Upper lobe of left lung (tissue), 6 donors: ENCODE measurements at regions not wholly inside any gene's neighbourhood (a gene's known extent, or its start where the extent isn't known, plus 50 kb on each side); places are given as distances from the start of the nearest gene placed in this dataset.

ENCODE experiments used
- ATAC-seq, 2 donors: fragments of 200-7000 bp; cut with Tn5 transposase; one replicate each; pipeline ENCODE4 v1.9.1; 2022; ENCODE audit warnings: mild to moderate bottlenecking in 2 of 2, moderate library complexity in 2 of 2; ENCODE audit not compliant: low FRiP score in 2 of 2
- DNase-seq, 2 donors: peaks; one replicate each; pipeline ENCODE4 v3.0.0-alpha.2; 2019 to 2020
- H3K27ac ChIP-seq, 4 donors: fragments of 200-600 bp; sonication (generic); one replicate each; pipeline ENCODE4 v1.5.1; 2016 to 2019
- H3K27me3 ChIP-seq, 4 donors: fragments of 200-600 bp; sonication (generic); one replicate each; pipeline ENCODE4 v1.5.1; 2017 to 2019
- H3K36me3 ChIP-seq, 4 donors: fragments of 200-600 bp; sonication (generic); one replicate each; pipeline ENCODE4 v1.5.1; 2016 to 2019
- H3K4me1 ChIP-seq, 4 donors: fragments of 200-600 bp; sonication (generic); one replicate each; pipeline ENCODE4 v1.5.1; 2018 to 2019
- H3K4me3 ChIP-seq, 4 donors: fragments of 200-600 bp; sonication (generic); one replicate each; pipeline ENCODE4 v1.5.1; 2017 to 2019; ENCODE audit warnings: mild to moderate bottlenecking in 2 of 4, moderate library complexity in 1 of 4
- H3K9me3 ChIP-seq, 4 donors: fragments of 200-600 bp; sonication (generic); one replicate each; pipeline ENCODE4 v1.5.1; 2018 to 2019
- CTCF ChIP-seq, 6 experiments: fragments of 450-650 bp in 4 of 6; fragments of 200-600 bp in 2 of 6; sonication (generic) in 2 of 6; IDR thresholded peaks; one replicate each; pipeline ENCODE4 v1.5.1; 2016 to 2019; ENCODE audit warnings: antibody characterized with exemption in 6 of 6
- EP300 ChIP-seq, 4 donors: sonication (generic); formaldehyde crosslinking; IDR thresholded peaks; one replicate each; pipeline ENCODE4 v1.5.1; 2017; ENCODE audit warnings: antibody characterized with exemption in 4 of 4, control low read depth in 2 of 4
- POLR2A ChIP-seq, 4 donors: fragments of 450-650 bp; IDR thresholded peaks; one replicate each; pipeline ENCODE4 v1.5.1; 2016 to 2017; ENCODE audit warnings: antibody characterized with exemption in 4 of 4, mild to moderate bottlenecking in 2 of 4
- POLR2AphosphoS5 ChIP-seq, 2 donors: sonication (generic); formaldehyde crosslinking; IDR thresholded peaks; one replicate each; pipeline ENCODE4 v1.5.1; 2017; ENCODE audit warnings: antibody characterized with exemption in 2 of 2
- WGBS, 2 donors: methylation state at CpG; one replicate each; pipeline ENCODE4 v1.1.5; 2017 to 2018; 5-methylcytosine and 5-hydroxymethylcytosine counted together
- donor health status: DM: no; HTN: no; CAD: no; lungs with moderate emphysema.
- donor health status: DM: no; HTN: yes; CAD: no; lungs with severe emphysema.

GRCh38 chr16:48899500-48899899 is 289.5 kb upstream of the N4BP1 start:
- H3K4me3 ChIP-seq: no peak overlapping the region
- DNase-seq (no peak), ATAC-seq (no peak)
- H3K27me3 ChIP-seq: no peaks in the 10 kb centered on the region
- no peak overlapping the region for H3K27ac ChIP-seq
- no peaks in the 10 kb centered on the region for H3K36me3 ChIP-seq
- no peaks in the 10 kb centered on the region for H3K9me3 ChIP-seq
- H3K4me1 ChIP-seq: no peaks in the 10 kb centered on the region
- 69 to 84% methylated on average over 1 of the region's 1 CpG for WGBS, 2 donors
- TF ChIP-seq EP300 (IDR thresholded peaks at IDR 0.05): no peak
- TF ChIP-seq POLR2A (IDR thresholded peaks at IDR 0.05): no peak
- TF ChIP-seq POLR2AphosphoS5 (IDR thresholded peaks at IDR 0.05): no peak

- Histone ChIP-seq H3K4me3 (no peak overlapping the region), H3K27ac (no peak overlapping the region), H3K9me3 (no peaks in the 10 kb centered on the region), H3K27me3 (no peaks in the 10 kb centered on the region), H3K4me1 (no peaks in the 10 kb centered on the region), H3K36me3 (no peaks in the 10 kb centered on the region)
- ATAC-seq (no peak), DNase-seq (no peak)
- TF ChIP-seq POLR2A (IDR thresholded peaks at IDR 0.05): no peak
- TF ChIP-seq EP300 (IDR thresholded peaks at IDR 0.05): no peak
- 81 to 84% methylated on average over 8 of the region's 8 CpGs for WGBS, 2 donors
Measured at GRCh38 chr16:48897698-48898205, 287.8 kb upstream of the N4BP1 start.

- H3K4me1 ChIP-seq: no peaks in the 10 kb centered on the region
- H3K36me3 ChIP-seq: no peaks in the 10 kb centered on the region
- H3K4me3 ChIP-seq: no peak overlapping the region
- no peak for DNase-seq
- H3K27ac ChIP-seq: no peak overlapping the region
- TF ChIP-seq POLR2AphosphoS5 (IDR thresholded peaks at IDR 0.05) (no peak), POLR2A (IDR thresholded peaks at IDR 0.05) (no peak), CTCF (IDR thresholded peaks at IDR 0.05) (no peak), EP300 (IDR thresholded peaks at IDR 0.05) (no peak)
- no peak for ATAC-seq
- no peaks in the 10 kb centered on the region for H3K27me3 ChIP-seq
- WGBS, 2 donors: 40 to 45% methylated on average over 4 to 5 of the region's 5 CpGs
- H3K9me3 ChIP-seq: no peaks in the 10 kb centered on the region
Measured at GRCh38 chr16:48895142-48895541, 285.2 kb upstream of the N4BP1 start.

- Histone ChIP-seq H3K27ac (no peak overlapping the region), H3K36me3 (no peaks in the 10 kb centered on the region), H3K4me3 (no peak overlapping the region), H3K9me3 (no peaks in the 10 kb centered on the region), H3K4me1 (no peaks in the 10 kb centered on the region), H3K27me3 (no peaks in the 10 kb centered on the region)
- DNase-seq: no peak
- TF ChIP-seq CTCF (IDR thresholded peaks at IDR 0.05): no peak
- no peak for TF ChIP-seq POLR2A (IDR thresholded peaks at IDR 0.05)
- no peak for TF ChIP-seq EP300 (IDR thresholded peaks at IDR 0.05)
- no peak for TF ChIP-seq POLR2AphosphoS5 (IDR thresholded peaks at IDR 0.05)
- WGBS, 2 donors: 91 to 96% methylated on average over 2 of the region's 2 CpGs
- no peak for ATAC-seq
Measured at GRCh38 chr16:48892893-48893292, 282.9 kb upstream of the N4BP1 start.

GRCh38 chr16:48887646-48888210 is 277.7 kb upstream of the N4BP1 start:
- Histone ChIP-seq H3K4me3 (no peak overlapping the region), H3K9me3 (no peaks in the 10 kb centered on the region), H3K4me1 (no peaks in the 10 kb centered on the region), H3K27me3 (no peaks in the 10 kb centered on the region), H3K27ac (no peak overlapping the region), H3K36me3 (no peaks in the 10 kb centered on the region)
- ATAC-seq: no peak
- TF ChIP-seq POLR2AphosphoS5 (IDR thresholded peaks at IDR 0.05): no peak
- no peak for TF ChIP-seq POLR2A (IDR thresholded peaks at IDR 0.05)
- TF ChIP-seq CTCF (IDR thresholded peaks at IDR 0.05): no peak
- no peak for TF ChIP-seq EP300 (IDR thresholded peaks at IDR 0.05)
- WGBS, 2 donors: 52 to 58% methylated on average over 9 of the region's 9 CpGs
- DNase-seq: no peak

GRCh38 chr16:48885471-48885870 is 275.5 kb upstream of the N4BP1 start:
- 44 to 58% methylated on average over 9 of the region's 9 CpGs for WGBS, 2 donors
- Histone ChIP-seq H3K4me1 (no peaks in the 10 kb centered on the region), H3K27me3 (no peaks in the 10 kb centered on the region), H3K9me3 (no peaks in the 10 kb centered on the region), H3K36me3 (no peaks in the 10 kb centered on the region), H3K27ac (no peak overlapping the region), H3K4me3 (no peak overlapping the region)
- DNase-seq: peak in 1 of 2 donors; percentile 16
- no peak for ATAC-seq
- TF ChIP-seq CTCF (IDR thresholded peaks at IDR 0.05) (no peak), POLR2A (IDR thresholded peaks at IDR 0.05) (no peak), POLR2AphosphoS5 (IDR thresholded peaks at IDR 0.05) (no peak), EP300 (IDR thresholded peaks at IDR 0.05) (no peak)
